NCI-H1092 (cell line): ENCODE measurements at regions not wholly inside any gene's neighbourhood (a gene's known extent, or its start where the extent isn't known, plus 50 kb on each side); places are given as distances from the start of the nearest gene placed in this dataset.
"Not testable (repeated sequence)": the region's sequence is repeated elsewhere in the genome, so short reads cannot be mapped to it uniquely, and the experiment has no call there.

Experiments
- DNase-seq: peaks from one replicate; lab custom pipeline; 2025; lab: John Stamatoyannopoulos, UW

DNA sequence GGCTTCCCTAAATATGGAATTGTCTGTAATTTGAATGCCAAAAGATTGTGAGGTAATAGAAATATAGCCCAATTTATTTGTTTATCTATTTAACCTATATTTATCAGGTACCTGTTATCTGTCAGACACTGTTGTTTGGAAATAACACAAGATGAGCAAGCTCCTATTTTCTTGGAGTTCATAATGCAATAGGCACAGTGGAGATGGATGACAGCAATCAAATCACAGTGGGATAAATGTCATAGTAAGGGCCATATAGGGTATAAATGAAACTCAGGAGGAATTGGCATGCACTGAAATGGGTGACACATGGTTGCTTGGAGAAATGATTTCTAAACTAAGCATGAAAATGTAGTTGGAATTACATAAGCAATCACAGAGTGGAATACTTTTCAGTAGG is 761.8 kb upstream of the MBL2 start:
- DNase-seq: no peak

GRCh38 chr10:53528974-53529373 is 756.4 kb upstream of the MBL2 start:
- DNase-seq: no peak

DNA sequence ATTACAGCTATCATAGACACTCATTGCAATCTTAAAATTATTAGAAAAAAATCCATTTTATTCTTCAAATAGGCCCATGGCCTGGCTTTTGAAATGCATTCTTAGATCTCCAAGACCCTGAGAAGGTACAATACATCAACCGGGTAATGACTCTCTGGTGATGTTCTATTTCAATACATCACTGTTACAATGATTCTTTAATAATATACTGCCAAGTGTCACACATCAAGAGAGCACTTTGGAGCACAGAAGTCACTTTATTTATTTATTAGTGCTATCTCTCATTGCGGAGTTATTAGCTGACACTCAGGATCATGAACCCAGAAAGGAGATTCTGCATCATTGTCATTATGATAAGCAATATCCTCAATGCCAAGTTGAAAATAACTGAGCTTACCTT is 748.5 kb upstream of the MBL2 start:
- DNase-seq: no peak

- no peak for DNase-seq
Measured at GRCh38 chr10:53508197-53508596, 735.6 kb upstream of the MBL2 start.

DNA sequence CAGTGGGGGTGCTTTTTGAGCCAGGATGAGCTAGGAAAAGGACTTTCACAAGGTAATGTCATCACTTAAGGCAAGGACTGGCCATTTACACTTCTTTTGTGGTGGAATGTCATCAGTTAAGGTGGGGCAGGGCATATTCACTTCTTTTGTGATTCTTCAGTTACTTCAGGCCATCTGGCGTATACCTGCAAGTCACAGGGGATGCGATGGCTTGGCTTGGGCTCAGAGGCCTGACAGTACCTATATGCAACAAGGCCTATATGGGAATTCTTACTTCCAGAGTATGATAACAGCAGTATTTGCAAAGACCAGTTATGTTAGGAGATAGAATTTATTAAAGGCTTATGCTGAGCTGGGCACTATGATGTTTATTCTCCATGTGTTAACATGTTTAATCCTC is 731.9 kb upstream of the MBL2 start:
- DNase-seq: not testable (repeated sequence)

- DNase-seq: no peak
Measured at GRCh38 chr10:53491774-53492173, 719.2 kb upstream of the MBL2 start.

GRCh38 chr10:53490553-53490952 is 718.0 kb upstream of the MBL2 start:
- no peak for DNase-seq

DNA sequence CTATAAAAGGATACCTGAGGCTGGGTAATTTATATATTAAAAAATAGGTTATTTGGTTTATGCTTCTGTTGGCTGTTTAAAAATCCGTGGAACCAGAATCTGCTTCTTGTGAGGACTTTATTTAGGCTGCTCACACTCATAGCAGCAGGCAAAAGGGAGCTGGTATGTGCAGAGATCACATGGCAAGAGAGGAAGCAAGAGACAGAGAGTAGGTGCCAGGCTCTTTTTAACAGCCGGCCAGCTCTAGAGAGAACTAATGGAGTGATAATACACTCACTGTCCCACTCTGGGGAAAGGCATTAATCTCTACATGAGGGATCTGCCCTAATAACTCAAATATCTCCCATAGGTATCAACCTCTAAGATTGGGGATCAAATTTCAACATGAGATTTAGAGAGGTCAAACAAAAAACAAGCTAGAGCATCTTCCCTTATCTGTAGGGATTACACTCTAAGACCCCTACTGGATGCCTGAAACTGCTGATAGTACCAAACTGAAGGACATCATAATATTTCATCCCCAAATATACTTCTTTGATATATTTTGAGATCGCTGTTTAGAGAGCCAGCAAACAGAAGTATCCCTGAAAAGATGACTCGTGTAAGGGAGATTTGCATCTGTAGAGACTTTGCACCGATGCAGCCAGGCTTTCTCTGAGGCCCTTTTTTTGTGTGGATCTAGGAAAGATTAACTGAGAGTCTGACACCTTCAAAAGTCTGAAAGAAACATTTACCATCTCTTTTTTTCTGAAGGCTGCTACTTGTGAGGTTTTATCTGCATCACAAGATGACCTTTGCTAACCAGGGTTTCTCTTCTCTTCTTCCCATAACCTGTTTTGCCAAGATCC is 717.0 kb upstream of the MBL2 start:
- DNase-seq: no peak

DNA sequence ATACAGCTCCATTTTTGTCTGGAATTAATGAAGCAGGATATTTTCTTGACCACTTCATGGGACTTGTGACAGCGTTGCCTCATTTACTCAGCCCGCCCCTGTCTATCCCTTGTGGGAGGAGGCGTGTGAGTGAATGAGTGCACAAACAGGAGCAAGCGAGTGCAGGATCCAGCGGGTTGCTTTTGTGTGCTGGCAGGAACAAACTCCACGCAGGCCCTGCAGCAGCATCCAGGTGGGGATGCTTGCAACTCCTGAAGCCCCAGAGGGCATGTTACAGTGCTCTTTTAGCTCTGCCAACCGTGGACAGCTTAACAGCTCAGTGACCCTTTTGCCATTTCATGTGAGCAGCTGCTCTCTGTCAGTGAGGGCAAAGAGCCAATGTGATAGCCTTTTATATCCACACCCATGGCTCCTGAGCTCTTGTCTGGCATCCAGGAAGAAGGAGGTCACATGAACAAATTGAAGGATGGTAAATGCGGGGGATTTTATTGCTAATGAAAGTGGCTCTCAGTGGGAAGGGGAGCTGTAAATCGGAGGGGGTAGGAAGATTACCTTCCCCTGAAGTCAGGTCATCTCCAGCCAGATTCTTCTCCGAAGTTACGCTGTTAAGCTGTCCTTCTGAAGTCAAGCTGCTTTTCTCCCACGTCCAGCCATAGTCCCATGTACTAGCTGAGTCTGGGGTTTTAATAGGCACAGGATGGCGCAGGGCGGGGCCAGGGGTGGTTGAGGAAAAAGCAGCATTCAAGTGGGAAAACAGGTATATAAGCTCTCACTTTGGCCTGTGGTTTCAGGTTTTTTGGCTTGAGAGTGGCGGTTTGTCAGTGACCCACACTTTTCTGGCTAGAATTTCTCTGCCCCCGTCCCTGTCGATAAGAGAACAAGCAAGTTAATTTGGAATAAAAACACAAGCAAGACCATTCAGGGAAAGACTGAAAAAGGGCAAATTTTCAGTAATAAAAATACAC is 714.7 kb upstream of the MBL2 start:
- DNase-seq: peak; percentile 53

DNA sequence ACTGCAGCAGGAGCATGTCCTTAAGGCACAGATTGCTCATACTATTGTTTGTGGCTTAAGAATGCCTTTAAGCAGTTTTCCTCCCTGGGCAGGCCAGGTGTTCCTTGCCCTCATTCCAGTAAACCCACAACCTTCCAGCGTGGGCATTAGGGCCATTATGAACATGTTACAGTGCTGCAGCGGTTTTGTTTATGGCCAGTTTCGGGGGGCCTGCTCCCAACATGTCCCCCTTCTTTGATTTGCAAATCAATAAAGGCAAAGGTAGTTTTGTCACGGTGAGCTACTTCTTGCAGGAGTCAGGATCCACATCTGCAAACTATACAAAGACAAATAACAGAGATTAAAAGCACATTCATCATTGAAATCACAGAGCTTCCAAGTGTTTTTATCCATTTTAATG is 712.8 kb upstream of the MBL2 start:
- not testable (repeated sequence) for DNase-seq

- DNase-seq: no peak
Measured at GRCh38 chr10:53479365-53479764, 706.8 kb upstream of the MBL2 start.

DNA sequence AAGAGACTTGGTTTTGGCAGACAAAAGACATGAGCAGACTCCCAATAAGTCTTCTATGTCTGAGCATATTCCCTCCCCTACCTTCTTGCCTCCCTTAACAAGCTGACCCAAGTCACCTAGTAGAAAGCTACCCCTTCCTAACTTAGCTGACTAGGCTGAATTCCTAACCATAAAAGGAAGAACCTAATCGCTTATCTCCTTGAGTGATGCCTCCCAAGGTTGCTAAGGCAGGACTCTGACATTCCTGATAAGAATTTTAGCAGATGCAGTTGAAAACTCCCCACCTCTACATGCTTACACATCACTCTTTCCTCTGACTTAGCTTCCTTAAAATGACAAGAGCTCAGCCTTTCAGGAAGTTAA is 704.7 kb upstream of the MBL2 start:
- no peak for DNase-seq

- no peak for DNase-seq
Measured at GRCh38 chr10:53476650-53477312, 704.2 kb upstream of the MBL2 start.

DNA sequence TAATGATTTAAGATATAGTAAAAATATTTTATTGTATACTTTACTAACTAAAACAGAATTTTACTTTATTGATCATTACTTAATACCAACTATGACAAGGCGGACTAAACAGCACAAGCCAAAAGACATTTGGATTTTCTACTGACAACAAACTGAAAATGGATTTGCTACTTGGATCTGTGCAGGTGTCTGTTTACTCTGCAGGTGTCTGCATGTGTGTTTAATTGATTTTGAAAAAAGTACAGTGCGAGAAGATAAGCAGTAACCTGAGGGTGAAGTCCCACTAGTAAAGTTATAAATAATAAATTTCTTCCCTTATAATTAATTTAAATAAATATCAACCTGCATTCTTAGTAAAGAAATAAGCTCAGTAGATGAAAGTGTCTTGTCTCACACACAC is 696.8 kb upstream of the MBL2 start:
- no peak for DNase-seq

GRCh38 chr10:53463539-53463938 is 691.0 kb upstream of the MBL2 start:
- DNase-seq: no peak

DNA sequence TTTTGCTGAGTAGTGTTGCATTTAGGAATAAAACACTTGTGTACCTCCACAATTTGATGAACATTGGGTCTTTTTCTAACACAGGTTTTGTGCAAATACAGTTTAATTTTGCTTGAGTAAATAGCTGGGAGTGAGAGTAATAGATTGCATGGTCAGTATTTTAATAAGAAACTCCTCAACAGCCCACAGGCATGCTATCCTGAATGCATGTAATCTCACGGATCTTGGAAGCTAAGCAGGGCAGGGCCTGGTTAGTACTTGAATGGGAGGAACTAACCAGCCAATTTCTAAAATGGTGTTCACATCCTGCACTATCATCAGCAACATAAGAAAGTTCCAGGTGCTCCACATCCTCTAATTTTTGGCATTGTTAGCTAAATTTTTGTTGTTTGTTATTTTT is 685.4 kb upstream of the MBL2 start:
- no peak for DNase-seq

GRCh38 chr10:53453196-53453595 is 680.6 kb upstream of the MBL2 start:
- no peak for DNase-seq

- no peak for DNase-seq
Measured at GRCh38 chr10:53447576-53447975, 675.0 kb upstream of the MBL2 start.

- DNase-seq: no peak
Measured at GRCh38 chr10:53441843-53442242, 669.3 kb upstream of the MBL2 start.

GRCh38 chr10:53440601-53441000 is 668.0 kb upstream of the MBL2 start:
- no peak for DNase-seq

GRCh38 chr10:53439075-53439474 is 666.5 kb upstream of the MBL2 start:
- DNase-seq: not testable (repeated sequence)

- DNase-seq: no peak
Measured at GRCh38 chr10:53434413-53434812, 661.8 kb upstream of the MBL2 start.

DNA sequence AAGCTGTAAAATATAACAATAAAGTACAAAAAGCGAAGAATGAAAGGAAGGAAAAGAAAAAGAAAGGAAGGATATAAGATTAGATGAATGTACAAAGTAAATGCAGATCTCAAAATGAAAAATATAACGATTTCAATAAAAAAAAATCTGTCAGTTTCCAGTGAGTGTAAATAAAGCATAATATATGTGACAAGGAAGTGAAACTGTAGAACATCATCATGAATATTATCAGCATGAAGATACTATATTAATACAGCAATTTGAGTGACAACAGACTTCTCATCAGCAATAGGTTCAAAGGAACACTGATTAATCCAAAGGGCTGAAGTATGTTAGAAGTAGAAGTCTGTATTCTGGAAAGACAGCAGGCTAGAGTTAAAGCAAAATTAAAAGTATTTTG is 659.5 kb upstream of the MBL2 start:
- no peak for DNase-seq
